ENCODE measurements at regions not wholly inside any gene's neighbourhood (a gene's known extent, or its start where the extent isn't known, plus 50 kb on each side); places are given as distances from the start of the nearest gene placed in this dataset.

DNA sequence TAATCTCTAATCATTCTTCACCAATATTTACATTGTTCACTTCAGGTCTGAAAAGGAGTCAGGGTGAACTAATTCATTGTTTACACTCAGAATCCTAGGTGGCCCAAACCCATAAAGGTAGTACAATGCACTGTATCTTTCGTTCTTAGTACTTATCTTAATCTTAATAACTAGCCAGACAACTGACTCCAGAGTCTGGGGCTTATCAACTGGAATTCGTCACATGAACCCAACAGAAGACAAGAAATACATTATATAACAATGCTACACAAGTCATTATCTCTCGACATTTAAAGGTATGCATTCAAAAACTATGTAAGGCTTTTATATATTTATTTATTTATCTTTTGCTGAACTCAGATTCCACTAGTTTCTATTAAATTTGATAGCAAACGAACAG, 125.9 kb upstream of the ESRRG start:
- TF ChIP-seq POLR2A (IDR thresholded peaks at IDR 0.05; ENCODE audit: low read depth) (no peak), EP300 (IDR thresholded peaks at IDR 0.05) (no peak)
